Stimulated activated naive CD8-positive, alpha-beta T cell treated with anti-CD3 and anti-CD28 coated beads, Interleukin-15, Interleukin-2, amounts not matched to agents 100 ng/mL and 50 ng/mL, for 24 hours (primary cell): ENCODE measurements at regions not wholly inside any gene's neighbourhood (a gene's known extent, or its start where the extent isn't known, plus 50 kb on each side); places are given as distances from the start of the nearest gene placed in this dataset.

ENCODE experiments used
- H3K27ac Mint-ChIP-seq: one replicate; pipeline ENCODE4 v1.8.0; 2021; ENCODE audit warnings: mild to moderate bottlenecking, mixed read lengths
- H3K27me3 Mint-ChIP-seq: one replicate; pipeline ENCODE4 v1.8.0; 2021; ENCODE audit warnings: mixed read lengths
- H3K36me3 Mint-ChIP-seq: one replicate; pipeline ENCODE4 v1.8.0; 2021; ENCODE audit warnings: low read depth, mixed read lengths
- H3K4me1 Mint-ChIP-seq: one replicate; pipeline ENCODE4 v1.8.0; 2021; ENCODE audit warnings: low read depth, mixed read lengths
- H3K4me3 Mint-ChIP-seq: one replicate; pipeline ENCODE4 v1.8.0; 2021; ENCODE audit warnings: mild to moderate bottlenecking, mixed read lengths
- H3K9me3 Mint-ChIP-seq: one replicate; pipeline ENCODE4 v1.8.0; 2021; ENCODE audit warnings: mixed read lengths

DNA sequence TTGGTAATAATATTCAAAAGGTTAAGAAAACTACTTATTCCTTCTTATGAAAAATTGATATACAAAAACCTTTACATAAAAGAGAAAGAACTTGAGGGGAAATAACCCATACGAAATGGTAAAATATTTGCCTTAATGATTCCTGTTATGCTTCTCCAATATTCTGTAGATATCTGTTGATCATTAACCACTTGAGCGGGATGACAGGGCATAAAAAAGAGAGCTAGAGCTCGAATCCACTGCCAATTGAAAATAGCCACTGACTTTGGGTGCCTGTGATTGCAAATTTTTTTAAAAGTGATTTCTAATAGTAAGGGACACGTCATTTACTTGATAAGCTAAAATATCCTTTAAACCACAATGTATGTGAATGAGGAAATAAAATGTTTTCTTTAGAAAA is 188.1 kb downstream of the MOXD1 start:
- Mint-ChIP-seq H3K4me3 (no peak overlapping the region), H3K4me1 (no peaks in the 10 kb centered on the region), H3K27me3 (peaks cover 21% of the 10 kb centered on the region), H3K9me3 (no peaks in the 10 kb centered on the region), H3K27ac (no peak overlapping the region), H3K36me3 (no peaks in the 10 kb centered on the region)

- Mint-ChIP-seq H3K4me1 (no peaks in the 10 kb centered on the region), H3K27ac (no peak overlapping the region), H3K9me3 (no peaks in the 10 kb centered on the region), H3K4me3 (no peak overlapping the region), H3K27me3 (peaks cover 21% of the 10 kb centered on the region), H3K36me3 (no peaks in the 10 kb centered on the region)
These were observed 190.2 kb downstream of the MOXD1 start for GRCh38 chr6:132210886-132211563.

DNA sequence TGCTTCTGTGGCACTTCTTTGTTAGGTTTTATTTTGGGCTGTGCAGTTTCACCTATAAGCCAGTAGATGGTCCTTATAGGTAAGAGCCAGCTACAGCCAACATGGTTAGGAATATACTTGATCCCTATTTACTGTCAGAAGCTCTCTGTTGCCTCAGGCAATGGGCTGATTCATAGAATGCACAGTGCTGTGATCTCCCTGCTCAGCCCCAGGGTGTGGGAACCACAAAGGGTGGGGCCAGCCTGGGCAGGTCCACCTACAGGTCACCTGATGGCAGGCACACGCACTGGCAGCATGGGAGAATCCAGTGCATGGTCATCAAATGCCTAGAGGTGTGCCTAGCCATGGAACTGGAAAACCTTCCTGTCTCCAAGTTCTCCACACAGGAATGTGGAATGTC is 191.9 kb downstream of the MOXD1 start:
- H3K4me3 Mint-ChIP-seq: no peak overlapping the region
- H3K4me1 Mint-ChIP-seq: no peaks in the 10 kb centered on the region
- no peaks in the 10 kb centered on the region for H3K9me3 Mint-ChIP-seq
- H3K27ac Mint-ChIP-seq: no peak overlapping the region
- H3K36me3 Mint-ChIP-seq: no peaks in the 10 kb centered on the region
- H3K27me3 Mint-ChIP-seq: peaks cover 25% of the 10 kb centered on the region

DNA sequence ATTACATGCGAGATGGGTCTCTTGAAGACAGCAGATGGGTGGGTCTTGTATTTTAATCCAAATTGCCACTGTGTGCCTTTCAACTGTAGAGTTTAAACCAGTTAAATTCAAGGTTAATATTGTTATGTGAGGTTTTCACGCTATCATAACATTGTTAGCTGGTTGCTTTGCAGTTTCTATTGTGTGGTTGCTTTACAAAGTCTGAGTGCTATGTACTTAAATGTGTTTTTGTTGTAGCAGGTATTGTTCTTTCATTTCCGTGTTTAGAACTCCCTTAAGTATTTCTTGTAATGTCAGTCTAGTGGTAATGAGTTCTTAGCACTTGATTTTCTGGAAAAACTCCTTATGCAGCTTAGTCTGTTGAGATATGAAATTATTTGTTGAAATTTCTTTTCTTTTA is 193.3 kb downstream of the MOXD1 start:
- Mint-ChIP-seq H3K27ac (no peak overlapping the region), H3K9me3 (no peaks in the 10 kb centered on the region), H3K4me3 (no peak overlapping the region), H3K4me1 (no peaks in the 10 kb centered on the region), H3K36me3 (no peaks in the 10 kb centered on the region), H3K27me3 (peaks cover 21% of the 10 kb centered on the region)

DNA sequence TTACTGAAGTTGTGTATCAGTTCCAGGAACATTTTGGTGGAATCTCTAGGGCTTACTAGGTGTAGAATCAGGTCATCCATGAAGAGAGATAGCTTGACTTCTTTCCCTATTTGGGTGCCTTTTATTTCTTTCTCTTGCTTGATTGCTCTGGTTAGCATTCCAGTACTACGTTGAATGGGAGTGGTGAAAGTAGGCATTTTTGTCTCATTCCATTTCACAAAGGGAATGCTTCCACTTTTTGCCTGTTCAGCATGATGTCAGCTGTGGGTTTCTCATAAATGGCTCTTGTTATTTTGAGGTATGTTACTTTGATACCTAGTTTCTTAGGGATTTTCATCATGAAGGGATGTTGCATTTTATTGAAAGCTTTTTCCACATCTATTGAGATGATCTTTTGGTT is 195.3 kb downstream of the MOXD1 start:
- no peaks in the 10 kb centered on the region for H3K4me1 Mint-ChIP-seq
- H3K27ac Mint-ChIP-seq: no peak overlapping the region
- peaks cover 17% of the 10 kb centered on the region for H3K27me3 Mint-ChIP-seq
- no peaks in the 10 kb centered on the region for H3K9me3 Mint-ChIP-seq
- no peaks in the 10 kb centered on the region for H3K36me3 Mint-ChIP-seq
- H3K4me3 Mint-ChIP-seq: no peak overlapping the region

GRCh38 chr6:132204591-132204990 is 196.7 kb downstream of the MOXD1 start:
- Mint-ChIP-seq H3K4me1 (no peaks in the 10 kb centered on the region), H3K36me3 (no peaks in the 10 kb centered on the region), H3K9me3 (no peaks in the 10 kb centered on the region), H3K4me3 (no peak overlapping the region), H3K27me3 (peaks cover 17% of the 10 kb centered on the region), H3K27ac (no peak overlapping the region)

GRCh38 chr6:132202574-132202973 is 198.7 kb downstream of the MOXD1 start:
- H3K27me3 Mint-ChIP-seq: peaks cover 8% of the 10 kb centered on the region

DNA sequence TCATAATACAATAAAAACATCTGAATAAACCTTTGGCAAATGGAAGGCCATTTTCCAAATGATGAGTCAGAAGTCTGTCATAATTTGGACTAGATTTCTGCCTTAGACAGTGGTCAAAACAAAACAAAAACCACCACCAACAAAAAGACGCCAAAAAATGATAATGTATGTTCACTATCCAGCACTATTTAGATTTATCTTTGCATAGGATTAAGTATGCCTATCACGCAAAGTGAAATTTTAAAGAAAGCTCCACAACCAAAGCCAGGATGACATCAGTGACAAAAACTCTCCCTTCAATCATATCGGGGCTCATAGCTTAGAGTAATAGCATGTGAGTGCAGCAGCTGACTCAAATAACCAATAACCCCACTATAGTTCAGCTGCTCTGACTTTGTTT is 201.9 kb downstream of the MOXD1 start:
- Mint-ChIP-seq H3K4me3 (no peak overlapping the region), H3K27ac (no peak overlapping the region), H3K9me3 (no peaks in the 10 kb centered on the region), H3K27me3 (no peaks in the 10 kb centered on the region), H3K4me1 (no peaks in the 10 kb centered on the region), H3K36me3 (no peaks in the 10 kb centered on the region)

More at GRCh38 chr6:132202574-132202973, 198.7 kb downstream of the MOXD1 start:
- Mint-ChIP-seq H3K27ac (no peak overlapping the region), H3K36me3 (no peaks in the 10 kb centered on the region), H3K9me3 (no peaks in the 10 kb centered on the region), H3K4me1 (no peaks in the 10 kb centered on the region), H3K4me3 (no peak overlapping the region)

GRCh38 chr6:132198896-132199295 is 202.4 kb downstream of the MOXD1 start:
- Mint-ChIP-seq H3K9me3 (no peaks in the 10 kb centered on the region), H3K4me3 (no peak overlapping the region), H3K27ac (no peak overlapping the region), H3K27me3 (no peaks in the 10 kb centered on the region), H3K36me3 (no peaks in the 10 kb centered on the region), H3K4me1 (no peaks in the 10 kb centered on the region)

DNA sequence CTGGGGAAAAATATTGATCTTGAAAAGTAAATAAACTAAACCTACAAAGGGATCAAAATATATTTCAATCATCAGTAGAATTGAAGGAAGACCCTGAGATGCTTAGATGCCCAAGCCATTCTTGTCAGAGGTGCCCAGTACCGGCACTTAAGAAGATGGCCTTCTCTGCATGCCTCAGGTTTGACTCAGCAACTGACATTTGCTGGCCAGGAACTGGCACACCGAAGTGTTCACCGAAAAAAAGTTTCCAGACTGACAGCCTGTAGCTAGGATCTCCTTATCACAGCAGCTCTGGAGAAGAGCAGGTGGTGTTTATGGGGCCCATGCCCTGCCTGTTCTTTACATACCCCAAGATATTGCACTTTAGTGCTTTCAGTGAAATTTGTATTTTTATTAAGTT is 203.2 kb downstream of the MOXD1 start:
- Mint-ChIP-seq H3K36me3 (no peaks in the 10 kb centered on the region), H3K9me3 (no peaks in the 10 kb centered on the region), H3K4me1 (no peaks in the 10 kb centered on the region), H3K4me3 (no peak overlapping the region), H3K27me3 (no peaks in the 10 kb centered on the region), H3K27ac (no peak overlapping the region)

DNA sequence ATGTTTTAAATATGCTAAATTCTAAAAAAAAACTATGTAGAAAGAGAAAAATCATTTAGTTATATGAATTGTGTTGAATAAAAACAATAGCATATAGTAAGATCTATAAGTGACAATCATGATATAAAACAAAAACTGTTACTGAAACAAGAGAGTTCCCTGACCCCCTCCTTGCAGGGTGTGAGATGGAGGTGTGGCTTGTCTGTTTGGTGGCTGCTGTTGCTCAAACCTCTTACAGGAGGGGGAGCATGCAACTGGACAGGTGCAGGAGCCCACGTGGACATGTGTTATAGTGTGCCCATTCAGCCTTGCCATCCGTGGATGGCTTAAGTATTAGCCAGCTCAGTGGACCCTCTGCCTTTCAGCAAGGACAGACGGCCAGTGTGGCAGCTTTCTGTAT is 206.7 kb downstream of the MOXD1 start:
- Mint-ChIP-seq H3K27ac (no peak overlapping the region), H3K9me3 (no peaks in the 10 kb centered on the region), H3K4me3 (no peak overlapping the region), H3K36me3 (no peaks in the 10 kb centered on the region), H3K27me3 (no peaks in the 10 kb centered on the region), H3K4me1 (peaks cover 14% of the 10 kb centered on the region)

- no peak overlapping the region for H3K27ac Mint-ChIP-seq
- no peaks in the 10 kb centered on the region for H3K36me3 Mint-ChIP-seq
- H3K27me3 Mint-ChIP-seq: no peaks in the 10 kb centered on the region
- H3K4me3 Mint-ChIP-seq: no peak overlapping the region
- peaks cover 19% of the 10 kb centered on the region for H3K4me1 Mint-ChIP-seq
- no peaks in the 10 kb centered on the region for H3K9me3 Mint-ChIP-seq
These were observed 208.6 kb downstream of the MOXD1 start for GRCh38 chr6:132192631-132193030.

- H3K27ac Mint-ChIP-seq: no peak overlapping the region
- H3K9me3 Mint-ChIP-seq: no peaks in the 10 kb centered on the region
- peaks cover 19% of the 10 kb centered on the region for H3K4me1 Mint-ChIP-seq
- H3K4me3 Mint-ChIP-seq: no peak overlapping the region
- H3K36me3 Mint-ChIP-seq: no peaks in the 10 kb centered on the region
- no peaks in the 10 kb centered on the region for H3K27me3 Mint-ChIP-seq
These were observed 210.5 kb downstream of the MOXD1 start for GRCh38 chr6:132190815-132191175.

DNA sequence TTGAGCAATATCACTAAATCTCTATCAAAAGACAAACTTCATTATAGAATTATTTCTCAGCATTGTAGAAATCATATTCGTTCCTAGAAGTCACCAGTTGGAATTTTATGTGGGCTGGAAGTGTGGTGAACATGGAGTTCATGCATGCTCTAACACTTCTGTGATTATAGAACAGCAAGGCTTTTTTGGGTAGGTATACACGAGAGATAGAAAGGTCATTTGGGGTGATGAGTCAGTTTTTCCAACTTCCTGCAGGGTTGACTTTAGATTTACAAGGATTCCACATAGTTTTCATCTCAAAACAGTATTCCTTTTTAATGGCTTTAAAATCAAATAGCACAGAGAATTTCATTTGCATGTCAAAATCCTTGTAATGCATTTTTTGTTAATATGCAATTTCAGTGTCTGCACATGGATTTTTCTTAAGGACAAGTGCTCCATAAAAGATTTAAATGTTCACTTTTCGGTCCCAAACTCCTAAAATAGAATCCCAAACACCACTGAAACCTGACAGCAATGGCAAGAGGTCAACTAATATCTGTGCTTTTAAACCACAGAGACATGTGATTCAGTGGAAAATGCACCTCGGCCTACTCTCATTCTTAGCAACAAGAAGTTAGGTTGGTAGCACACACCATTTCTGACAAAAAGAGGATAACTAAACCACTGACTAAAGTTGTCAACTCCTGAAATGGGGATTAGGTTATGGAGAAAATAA is 211.0 kb downstream of the MOXD1 start:
- H3K4me1 Mint-ChIP-seq: peaks cover 19% of the 10 kb centered on the region
- peak overlapping the region; percentile 78 for H3K27ac Mint-ChIP-seq
- peak overlapping the region; percentile 4 for H3K4me3 Mint-ChIP-seq
- H3K27me3 Mint-ChIP-seq: no peaks in the 10 kb centered on the region
- no peaks in the 10 kb centered on the region for H3K36me3 Mint-ChIP-seq
- no peaks in the 10 kb centered on the region for H3K9me3 Mint-ChIP-seq

DNA sequence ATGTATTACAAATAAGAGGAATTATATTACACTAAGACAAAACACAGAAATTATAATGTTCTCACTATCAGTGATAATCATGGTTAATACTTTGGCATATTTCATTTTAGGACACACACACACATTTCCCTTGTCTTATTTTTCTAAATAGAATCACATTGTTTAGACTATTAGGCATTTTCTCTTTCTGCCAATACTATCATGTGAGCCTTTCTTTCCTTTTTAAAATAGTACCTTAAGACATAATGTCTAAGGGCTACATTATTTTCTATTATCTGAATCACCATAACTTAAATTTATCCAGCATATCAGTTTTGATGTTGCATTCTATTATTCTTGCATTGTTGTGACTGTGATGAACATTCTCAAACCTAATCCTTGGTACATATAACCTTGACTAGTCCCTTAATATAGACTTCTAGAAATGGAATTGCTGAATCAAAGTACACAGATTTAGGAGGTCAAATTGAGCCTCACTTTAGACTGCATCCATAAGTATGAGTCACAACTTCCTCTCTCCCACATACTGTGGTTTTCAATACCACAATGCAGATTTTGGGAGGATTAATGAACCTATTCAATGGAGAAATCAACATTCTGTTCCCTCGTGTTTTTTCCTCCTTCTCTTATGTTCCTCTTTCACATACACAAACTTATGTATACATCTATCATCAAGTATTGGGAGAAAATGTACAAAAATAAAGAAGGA is 212.6 kb downstream of the MOXD1 start:
- Mint-ChIP-seq H3K9me3 (no peaks in the 10 kb centered on the region), H3K36me3 (no peaks in the 10 kb centered on the region), H3K27ac (no peak overlapping the region), H3K4me1 (peaks cover 19% of the 10 kb centered on the region), H3K4me3 (no peak overlapping the region), H3K27me3 (peaks cover 3% of the 10 kb centered on the region)
